Esophagus squamous epithelium (tissue), 5 donors: ENCODE measurements at regions not wholly inside any gene's neighbourhood (a gene's known extent, or its start where the extent isn't known, plus 50 kb on each side); places are given as distances from the start of the nearest gene placed in this dataset.

Source experiments
- DNase-seq: peaks from one replicate; lab custom pipeline; 2025; lab: John Stamatoyannopoulos, UW
- H3K27ac ChIP-seq, 4 donors: fragments of 200-600 bp; sonication (generic); one replicate each; pipeline ENCODE4 v1.5.1; 2016 to 2019; ENCODE audit warnings: mild to moderate bottlenecking in 1 of 4
- H3K27me3 ChIP-seq, 4 donors: fragments of 200-600 bp; sonication (generic); 1 replicate in 3 of 4; 2 replicates in 1 of 4; pipeline versions ENCODE4 v1.5.1 to v1.6.0; 2017 to 2021; ENCODE audit warnings: antibody characterized with exemption in 1 of 4
- H3K36me3 ChIP-seq, 3 donors: fragments of 200-600 bp; sonication (generic); one replicate each; pipeline ENCODE4 v1.5.1; 2016 to 2019
- H3K4me1 ChIP-seq, 3 donors: fragments of 200-600 bp; sonication (generic); one replicate each; pipeline ENCODE4 v1.5.1; 2017 to 2019
- H3K4me3 ChIP-seq, 4 donors: fragments of 200-600 bp; sonication (generic); 1 replicate in 3 of 4; 2 replicates in 1 of 4; pipeline ENCODE4 v1.5.1; 2016 to 2019; ENCODE audit warnings: mild to moderate bottlenecking in 2 of 4, moderate library complexity in 1 of 4
- H3K9me3 ChIP-seq, 3 donors: fragments of 200-600 bp; sonication (generic); one replicate each; pipeline ENCODE4 v1.5.1; 2016 to 2019
- POLR2A ChIP-seq, 4 donors: fragments of 450-650 bp; IDR thresholded peaks; one replicate each; pipeline ENCODE4 v1.6.1; 2017; ENCODE audit warnings: antibody characterized with exemption in 4 of 4, mild to moderate bottlenecking in 4 of 4, moderate library complexity in 3 of 4
- WGBS, 2 donors: methylation state at CpG; one replicate each; pipeline ENCODE4 v1.1.5; 2018; 5-methylcytosine and 5-hydroxymethylcytosine counted together
- intact Hi-C: fragments of 100-400 bp; cut with DNase I; formaldehyde crosslinking; loops from one replicate; pipeline ENCODE4 v1.15.0; 2022
- TF ChIP-seq, protein P1 (sequence below), 6 experiments: fragments of 450-650 bp in 4 of 6; fragments of 200-600 bp in 2 of 6; sonication (generic) in 2 of 6; IDR thresholded peaks; one replicate each; pipeline ENCODE4 v1.5.1; 2016 to 2019; ENCODE audit warnings: antibody characterized with exemption in 6 of 6, mild to moderate bottlenecking in 4 of 6, moderate library complexity in 4 of 6
- donor health status: DM: yes; HTN: yes; CAD: no.

- Histone ChIP-seq H3K36me3 (no peaks in the 10 kb centered on the region), H3K27me3 (no peaks in the 10 kb centered on the region), H3K4me3 (no peak overlapping the region), H3K4me1 (peaks cover 0 to 6% (median 3%) of the 10 kb centered on the region in 3 donors), H3K27ac (no peak overlapping the region), H3K9me3 (no peaks in the 10 kb centered on the region)
- 96 to 97% methylated on average over 3 of the region's 3 CpGs for WGBS, 2 donors
- intact Hi-C loops, result no loop called here
- TF ChIP-seq, protein P1, sequence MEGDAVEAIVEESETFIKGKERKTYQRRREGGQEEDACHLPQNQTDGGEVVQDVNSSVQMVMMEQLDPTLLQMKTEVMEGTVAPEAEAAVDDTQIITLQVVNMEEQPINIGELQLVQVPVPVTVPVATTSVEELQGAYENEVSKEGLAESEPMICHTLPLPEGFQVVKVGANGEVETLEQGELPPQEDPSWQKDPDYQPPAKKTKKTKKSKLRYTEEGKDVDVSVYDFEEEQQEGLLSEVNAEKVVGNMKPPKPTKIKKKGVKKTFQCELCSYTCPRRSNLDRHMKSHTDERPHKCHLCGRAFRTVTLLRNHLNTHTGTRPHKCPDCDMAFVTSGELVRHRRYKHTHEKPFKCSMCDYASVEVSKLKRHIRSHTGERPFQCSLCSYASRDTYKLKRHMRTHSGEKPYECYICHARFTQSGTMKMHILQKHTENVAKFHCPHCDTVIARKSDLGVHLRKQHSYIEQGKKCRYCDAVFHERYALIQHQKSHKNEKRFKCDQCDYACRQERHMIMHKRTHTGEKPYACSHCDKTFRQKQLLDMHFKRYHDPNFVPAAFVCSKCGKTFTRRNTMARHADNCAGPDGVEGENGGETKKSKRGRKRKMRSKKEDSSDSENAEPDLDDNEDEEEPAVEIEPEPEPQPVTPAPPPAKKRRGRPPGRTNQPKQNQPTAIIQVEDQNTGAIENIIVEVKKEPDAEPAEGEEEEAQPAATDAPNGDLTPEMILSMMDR (IDR thresholded peaks at IDR 0.05), result no peak
- TF ChIP-seq POLR2A (IDR thresholded peaks at IDR 0.05), result no peak
- no peak for DNase-seq
Observed at GRCh38 chr4:155546451-155546850, 120.2 kb upstream of the GUCY1A1 start.

DNA sequence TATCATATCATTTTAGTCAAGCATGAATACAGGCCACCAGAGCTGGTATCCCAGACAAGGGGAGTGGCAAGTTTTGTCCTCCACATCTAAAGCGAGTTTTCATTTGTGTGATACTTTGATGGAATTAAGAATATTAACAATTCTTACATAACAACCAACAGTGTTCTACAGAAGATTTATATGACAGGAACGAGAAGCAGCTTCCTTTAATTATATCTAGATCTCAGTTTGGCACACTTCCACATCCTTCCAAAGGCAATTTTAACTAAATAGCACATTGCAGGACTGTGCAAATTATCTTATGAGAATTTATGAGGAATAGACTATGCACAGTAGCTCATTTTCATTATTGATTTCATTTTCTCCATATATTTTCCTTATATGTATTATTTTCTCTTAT is 121.2 kb upstream of the GUCY1A1 start:
- TF ChIP-seq, protein P1 (IDR thresholded peaks at IDR 0.05), result no peak
- no peak for TF ChIP-seq POLR2A (IDR thresholded peaks at IDR 0.05)
- H3K4me3 ChIP-seq, result no peak overlapping the region
- no peaks in the 10 kb centered on the region for H3K9me3 ChIP-seq
- intact Hi-C loops, result no loop called here
- peaks cover 0 to 6% (median 3%) of the 10 kb centered on the region in 3 donors for H3K4me1 ChIP-seq
- WGBS, 2 donors, result 25 to 37% methylated on average over 2 of the region's 2 CpGs
- no peaks in the 10 kb centered on the region for H3K27me3 ChIP-seq
- H3K27ac ChIP-seq, result no peak overlapping the region
- no peaks in the 10 kb centered on the region for H3K36me3 ChIP-seq
- no peak for DNase-seq

- no peak overlapping the region for H3K4me3 ChIP-seq
- peaks cover 0 to 6% (median 3%) of the 10 kb centered on the region in 3 donors for H3K4me1 ChIP-seq
- intact Hi-C loops, result no loop called here
- no peaks in the 10 kb centered on the region for H3K9me3 ChIP-seq
- no peak for DNase-seq
- TF ChIP-seq, protein P1 (IDR thresholded peaks at IDR 0.05), result no peak
- TF ChIP-seq POLR2A (IDR thresholded peaks at IDR 0.05), result no peak
- WGBS, 2 donors, result 66 to 88% methylated on average over 6 of the region's 6 CpGs
- H3K27ac ChIP-seq, result no peak overlapping the region
- H3K27me3 ChIP-seq, result no peaks in the 10 kb centered on the region
- no peaks in the 10 kb centered on the region for H3K36me3 ChIP-seq
Observed at GRCh38 chr4:155544547-155544946, 122.1 kb upstream of the GUCY1A1 start.

DNA sequence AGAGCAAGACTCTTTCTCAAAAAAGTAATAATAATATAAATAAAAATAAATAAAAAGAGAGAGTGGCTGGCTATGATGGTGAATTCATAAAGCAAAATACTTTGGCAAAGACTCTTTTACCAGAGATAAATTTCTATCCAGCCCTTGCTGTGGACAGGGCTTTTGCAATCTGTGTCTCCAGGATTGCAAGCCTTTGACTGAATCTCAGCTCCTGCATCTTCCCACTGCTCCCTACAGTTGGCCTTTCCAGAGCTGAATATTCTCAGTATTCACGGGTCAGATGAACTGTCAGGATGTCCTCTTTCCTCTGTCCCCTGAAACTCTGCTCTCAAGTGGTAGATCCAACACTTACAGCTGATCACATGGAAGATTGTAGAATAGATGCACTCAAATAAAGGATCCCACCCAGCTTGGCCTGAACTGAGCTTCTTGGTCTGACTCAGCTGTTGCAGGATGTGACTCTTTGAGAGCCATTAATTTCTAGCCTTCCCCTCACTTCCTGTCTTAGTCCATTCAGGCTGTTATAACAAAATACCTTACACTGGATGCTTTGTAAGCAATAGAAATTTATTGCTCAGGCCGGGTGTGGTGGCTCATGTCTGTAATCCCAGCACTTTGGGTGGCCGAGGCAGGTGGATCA is 123.4 kb upstream of the GUCY1A1 start:
- TF ChIP-seq, protein P1 (IDR thresholded peaks at IDR 0.05), result no peak
- no peak for TF ChIP-seq POLR2A (IDR thresholded peaks at IDR 0.05)

GRCh38 chr4:155542415-155542814 is 124.2 kb upstream of the GUCY1A1 start:
- Histone ChIP-seq H3K27me3 (no peaks in the 10 kb centered on the region), H3K9me3 (no peaks in the 10 kb centered on the region), H3K4me1 (peaks cover 0 to 6% (median 3%) of the 10 kb centered on the region in 3 donors), H3K4me3 (no peak overlapping the region), H3K27ac (no peak overlapping the region), H3K36me3 (no peaks in the 10 kb centered on the region)
- no peak for TF ChIP-seq POLR2A (IDR thresholded peaks at IDR 0.05)
- TF ChIP-seq, protein P1 (IDR thresholded peaks at IDR 0.05), result no peak
- 77 to 86% methylated on average over 3 of the region's 3 CpGs for WGBS, 2 donors
- intact Hi-C loops, result no loop called here
- no peak for DNase-seq

More for the DNA sequence above, 123.4 kb upstream of the GUCY1A1 start:
- intact Hi-C loops, result no loop called here
- Histone ChIP-seq H3K36me3 (no peaks in the 10 kb centered on the region), H3K9me3 (no peaks in the 10 kb centered on the region), H3K27me3 (no peaks in the 10 kb centered on the region), H3K4me3 (no peak overlapping the region), H3K27ac (peak overlapping the region in 1 of 4 donors; percentile 37), H3K4me1 (peaks cover 0 to 6% (median 3%) of the 10 kb centered on the region in 3 donors)
- 44 to 68% methylated on average over 3 of the region's 3 CpGs for WGBS, 2 donors
- no peak for DNase-seq
